ENCODE measurements at regions not wholly inside any gene's neighbourhood (a gene's known extent, or its start where the extent isn't known, plus 50 kb on each side); places are given as distances from the start of the nearest gene placed in this dataset.

- no peak for TF ChIP-seq PRDM10 (tag by site-specific recombination; IDR thresholded peaks at IDR 0.05)
- 0 out of 2 replicates have a peak, but pooled peaks have one; percentile 27 for TF ChIP-seq YY1 (tag by site-specific recombination; IDR thresholded peaks at IDR 0.05)
- no peak for TF ChIP-seq ZNF521 (tag by site-specific recombination; IDR thresholded peaks at IDR 0.05)
- TF ChIP-seq CTCF (tag by site-specific recombination; IDR thresholded peaks at IDR 0.05): peak; percentile 63; the same call in 1 of the 2 replicates
- TF ChIP-seq ZNF654 (tag by site-specific recombination; IDR thresholded peaks at IDR 0.05; ENCODE audit: low read depth): peak; percentile 93
- no peak for TF ChIP-seq ZNF596 (tag by site-specific recombination; IDR thresholded peaks at IDR 0.05)
- no peak for TF ChIP-seq KLF17 (tag by site-specific recombination; IDR thresholded peaks at IDR 0.05)
- no peak for TF ChIP-seq ZBTB11 (tag by site-specific recombination; conservative IDR thresholded peaks at IDR 0.05; ENCODE audit: low read depth)
- TF ChIP-seq ZNF501 (tag by site-specific recombination; IDR thresholded peaks at IDR 0.05): no peak
- no peak for TF ChIP-seq KLF1 (tag by site-specific recombination; IDR thresholded peaks at IDR 0.05)
- TF ChIP-seq ZNF473 (tag by site-specific recombination; IDR thresholded peaks at IDR 0.05): no peak
- TF ChIP-seq ZNF624 (tag by site-specific recombination; IDR thresholded peaks at IDR 0.05): no peak
- TF ChIP-seq ZNF2 (tag by site-specific recombination; IDR thresholded peaks at IDR 0.05): 0 out of 2 replicates have a peak, but pooled peaks have one; percentile 30
- no peak for TF ChIP-seq ZNF701 (tag by site-specific recombination; IDR thresholded peaks at IDR 0.05)
- TF ChIP-seq ZNF623 (tag by site-specific recombination; IDR thresholded peaks at IDR 0.05): no peak
- no peak for TF ChIP-seq ZNF692 (tag by site-specific recombination; IDR thresholded peaks at IDR 0.05)
- TF ChIP-seq ZNF148 (tag by site-specific recombination; IDR thresholded peaks at IDR 0.05; ENCODE audit: borderline replicate concordance): no peak
- no peak for TF ChIP-seq RBAK (tag by site-specific recombination; IDR thresholded peaks at IDR 0.05)
- TF ChIP-seq ZXDB (tag by site-specific recombination; IDR thresholded peaks at IDR 0.05): no peak
- TF ChIP-seq ZSCAN30 (tag by site-specific recombination; IDR thresholded peaks at IDR 0.05): 0 out of 2 replicates have a peak, but pooled peaks have one; percentile 25
- no peak for TF ChIP-seq PBX3 (CRISPR knock-in tag; IDR thresholded peaks at IDR 0.05)
- no peak for TF ChIP-seq ZNF169 (tag by site-specific recombination; IDR thresholded peaks at IDR 0.05)
- TF ChIP-seq ZNF335 (tag by site-specific recombination; conservative IDR thresholded peaks at IDR 0.05): no peak
- TF ChIP-seq BCL11A (tag by site-specific recombination; IDR thresholded peaks at IDR 0.05; ENCODE audit: low read depth): no peak
Measured at GRCh38 chr2:177334940-177335543, 57.5 kb upstream of the AGPS start (continued).
